MM.1S (cell line): ENCODE measurements at regions not wholly inside any gene's neighbourhood (a gene's known extent, or its start where the extent isn't known, plus 50 kb on each side); places are given as distances from the start of the nearest gene placed in this dataset.

Experiments
- DNase-seq: peaks from one replicate; pipeline ENCODE4 v3.0.0-alpha.2; 2015
- H2AFZ ChIP-seq: fragments of 300-600 bp; sonication (generic); 2 replicates; pipeline ENCODE4 v1.6.0; 2016; ENCODE audit warnings: antibody characterized with exemption, low read length
- H3F3A ChIP-seq: fragments of 300-600 bp; sonication (generic); 2 replicates; pipeline ENCODE4 v1.6.1; 2016; ENCODE audit warnings: mild to moderate bottlenecking, antibody characterized with exemption, low read length, moderate library complexity, mixed read lengths; ENCODE audit not compliant: insufficient read depth
- H3K27ac ChIP-seq: fragments of 300-600 bp; sonication (generic); 2 replicates; pipeline ENCODE4 v1.5.1; 2016; ENCODE audit warnings: mild to moderate bottlenecking, low read length
- H3K27me3 ChIP-seq: fragments of 300-600 bp; sonication (generic); replicated peaks from 2 replicates; pipeline ENCODE4 v1.6.0; 2016; ENCODE audit warnings: low read length; ENCODE audit not compliant: insufficient read depth
- H3K36me3 ChIP-seq: fragments of 300-600 bp; sonication (generic); replicated peaks from 2 replicates; pipeline ENCODE4 v1.6.1; 2016; ENCODE audit warnings: mild to moderate bottlenecking, low read length, mixed read lengths; ENCODE audit not compliant: insufficient read depth
- H3K4me1 ChIP-seq: fragments of 300-600 bp; sonication (generic); 2 replicates; pipeline ENCODE4 v1.6.1; 2016; ENCODE audit warnings: low read length, mixed read lengths
- H3K4me2 ChIP-seq: fragments of 300-600 bp; sonication (generic); 2 replicates; pipeline ENCODE4 v1.6.0; 2016; ENCODE audit warnings: low read depth, low read length
- H3K4me3 ChIP-seq: fragments of 300-600 bp; sonication (generic); 2 replicates; pipeline ENCODE4 v1.5.1; 2016; ENCODE audit warnings: low read length, mixed read lengths
- H3K79me2 ChIP-seq: fragments of 300-600 bp; sonication (generic); 2 replicates; pipeline ENCODE4 v1.6.1; 2016; ENCODE audit warnings: mixed run types, low read length, mixed read lengths
- H3K9ac ChIP-seq: fragments of 300-600 bp; sonication (generic); 2 replicates; pipeline ENCODE4 v1.6.1; 2016; ENCODE audit warnings: low read length, mixed read lengths
- H3K9me2 ChIP-seq: fragments of 300-600 bp; sonication (generic); replicated peaks from 2 replicates; pipeline ENCODE4 v1.6.1; 2016; ENCODE audit warnings: mild to moderate bottlenecking, low read length, mixed read lengths; ENCODE audit not compliant: insufficient read depth
- H3K9me3 ChIP-seq: fragments of 300-600 bp; sonication (generic); replicated peaks from 2 replicates; pipeline ENCODE4 v1.6.1; 2016; ENCODE audit warnings: mild to moderate bottlenecking, low read length, mixed read lengths; ENCODE audit not compliant: insufficient read depth
- H4K20me1 ChIP-seq: fragments of 300-600 bp; sonication (generic); 2 replicates; pipeline ENCODE4 v1.6.1; 2016; ENCODE audit warnings: mild to moderate bottlenecking, low read length, moderate library complexity, mixed read lengths; ENCODE audit not compliant: insufficient read depth
- CTCF ChIP-seq: fragments of 300-600 bp; sonication (generic); IDR thresholded peaks from 2 replicates; pipeline ENCODE4 v1.5.1; 2016; ENCODE audit warnings: antibody characterized with exemption, low read length, mixed read lengths
- EZH2 ChIP-seq: fragments of 300-600 bp; sonication (generic); optimal IDR thresholded peaks from 2 replicates; pipeline ENCODE3; 2017; ENCODE audit warnings: low read depth, mild to moderate bottlenecking, antibody characterized with exemption, low read length, mixed read lengths
- EZH2phosphoT487 ChIP-seq: fragments of 300-600 bp; sonication (generic); IDR thresholded peaks from 2 replicates; pipeline ENCODE4 v1.6.1; 2018; ENCODE audit warnings: antibody characterized with exemption, low read length

- Histone ChIP-seq H3K4me2 (no peak overlapping the region), H3K9ac (no peak overlapping the region), H3K79me2 (no peaks in the 10 kb centered on the region), H3F3A (no peaks in the 10 kb centered on the region), H2AFZ (no peak overlapping the region), H3K4me3 (no peak overlapping the region), H3K9me2 (no peaks in the 10 kb centered on the region), H3K4me1 (no peaks in the 10 kb centered on the region), H3K9me3 (no peaks in the 10 kb centered on the region), H3K27me3 (no peaks in the 10 kb centered on the region), H4K20me1 (no peaks in the 10 kb centered on the region), H3K27ac (no peak overlapping the region), H3K36me3 (no peaks in the 10 kb centered on the region)
- TF ChIP-seq EZH2phosphoT487 (no peak), CTCF (no peak), EZH2 (no peak)
- DNase-seq = no peak
Observed at GRCh38 chr14:22379727-22380126, 209.3 kb downstream of the DAD1 start.

GRCh38 chr14:22378181-22378580 lies 210.8 kb downstream of the DAD1 start:
- Histone ChIP-seq H3K4me2 (no peak overlapping the region), H3K9me3 (no peaks in the 10 kb centered on the region), H3K9me2 (no peaks in the 10 kb centered on the region), H3K79me2 (no peaks in the 10 kb centered on the region), H2AFZ (no peak overlapping the region), H3K27ac (no peak overlapping the region), H3K4me3 (no peak overlapping the region), H3K27me3 (no peaks in the 10 kb centered on the region), H3K9ac (no peak overlapping the region), H4K20me1 (no peaks in the 10 kb centered on the region), H3F3A (no peaks in the 10 kb centered on the region), H3K36me3 (no peaks in the 10 kb centered on the region), H3K4me1 (no peaks in the 10 kb centered on the region)
- TF ChIP-seq CTCF (no peak), EZH2 (no peak), EZH2phosphoT487 (no peak)
- DNase-seq = no peak

GRCh38 chr14:22375321-22375930 lies 213.6 kb downstream of the DAD1 start:
- no peak overlapping the region for H3K27ac ChIP-seq
- H3K79me2 ChIP-seq = no peaks in the 10 kb centered on the region
- H3K27me3 ChIP-seq = no peaks in the 10 kb centered on the region
- H3K4me3 ChIP-seq = no peak overlapping the region
- no peaks in the 10 kb centered on the region for H3K9me3 ChIP-seq
- H3K9ac ChIP-seq = no peak overlapping the region
- no peaks in the 10 kb centered on the region for H3F3A ChIP-seq
- no peaks in the 10 kb centered on the region for H4K20me1 ChIP-seq
- H3K9me2 ChIP-seq = no peaks in the 10 kb centered on the region
- H2AFZ ChIP-seq = no peak overlapping the region
- H3K4me1 ChIP-seq = no peaks in the 10 kb centered on the region
- no peaks in the 10 kb centered on the region for H3K36me3 ChIP-seq
- no peak overlapping the region for H3K4me2 ChIP-seq
- TF ChIP-seq CTCF (peak; percentile 41), EZH2phosphoT487 (no peak), EZH2 (no peak)
- peak; percentile 55 for DNase-seq
